HepG2 (cell line): ENCODE measurements at regions not wholly inside any gene's neighbourhood (a gene's known extent, or its start where the extent isn't known, plus 50 kb on each side); places are given as distances from the start of the nearest gene placed in this dataset.

Source experiments
- ATAC-seq: fragments of 200-7000 bp; cut with Tn5 transposase; 3 replicates; pipeline ENCODE4 v1.9.1; 2020; ENCODE audit warnings: mild to moderate bottlenecking, moderate library complexity
- BruUV-seq: library from RNA; stranded (reverse); fragments of 400-500 nt; replicated peaks from 2 replicates; lab custom pipeline; 2021; lab: Mats Ljungman, UMichigan
- CTCF ChIA-PET: fragments of 300-600 bp; formaldehyde crosslinking; extraction: SDS; loops from one replicate; lab custom pipeline; 2021; ENCODE audit warnings: low total read pairs, inconsistent platforms, low intra/inter-chr PET ratio; lab: Yijun Ruan, JAX
- POLR2A ChIA-PET: fragments of 350-600 bp; sonication (Branson Sonifier 250); formaldehyde crosslinking; loops from one replicate; lab custom pipeline; 2020; ENCODE audit warnings: antibody characterized with exemption, inconsistent platforms; lab: Yijun Ruan, JAX
- DNase-seq: peaks from one replicate; pipeline ENCODE4 v3.0.0-alpha.2; 2015; ENCODE audit warnings: low spot score
- FAIRE-seq: peaks from 3 replicates; lab custom pipeline; 2011; peaks lifted over from hg19 to GRCh38; lab: Jason Lieb, UNC
- H2AFZ ChIP-seq: one replicate; pipeline ENCODE4 v1.6.1; 2011; ENCODE audit warnings: low read length, inconsistent platforms
- H3K27ac ChIP-seq: fragments of 300-600 bp; 3 replicates; pipeline ENCODE4 v1.8.0; 2011; ENCODE audit warnings: mixed run types, mild to moderate bottlenecking, mixed read lengths, low read length, inconsistent platforms; ENCODE audit not compliant: insufficient read depth; ENCODE audit errors: extremely low read length
- H3K27me3 ChIP-seq, 2 experiments: fragments of 200-600 bp in 1 of 2; 2 replicates in 1 of 2; 3 replicates in 1 of 2; pipeline versions ENCODE4 v1.6.0 to v1.8.0; 2011; ENCODE audit warnings: low read length in 2 of 2, mild to moderate bottlenecking in 2 of 2, moderate library complexity in 2 of 2, inconsistent platforms in 1 of 2; ENCODE audit not compliant: insufficient read depth in 2 of 2, control insufficient read depth in 1 of 2
- H3K36me3 ChIP-seq, 2 experiments: fragments of 200-600 bp in 1 of 2; replicated peaks in 1 of 2; 2 replicates in 1 of 2; 3 replicates in 1 of 2; pipeline versions ENCODE4 v1.5.1 to v1.8.0; 2011; ENCODE audit warnings: low read length in 2 of 2, inconsistent platforms in 1 of 2; ENCODE audit not compliant: insufficient read depth in 2 of 2, control insufficient read depth in 1 of 2
- H3K4me1 ChIP-seq: 2 replicates; pipeline ENCODE4 v1.5.1; 2012; ENCODE audit warnings: low read length, inconsistent platforms; ENCODE audit not compliant: insufficient read depth
- H3K4me2 ChIP-seq: 2 replicates; pipeline ENCODE4 v1.6.0; 2011; ENCODE audit warnings: low read depth, low read length, inconsistent platforms
- H3K4me3 ChIP-seq, 3 experiments: fragments of 200-600 bp in 1 of 3; sonication (generic), shearing (Covaris generic) in 1 of 3; replicated peaks in 1 of 3; 2 replicates each; pipeline ENCODE4 v1.5.1; 2011 to 2016; ENCODE audit warnings: low read length in 3 of 3, inconsistent platforms in 2 of 3, low read depth in 2 of 3, mild to moderate bottlenecking in 2 of 3, control low read depth in 1 of 3, mixed read lengths in 1 of 3; ENCODE audit not compliant: insufficient read depth in 1 of 3
- H3K79me2 ChIP-seq: one replicate; pipeline ENCODE4 v1.6.1; 2011; ENCODE audit warnings: low read length, inconsistent platforms; ENCODE audit not compliant: insufficient read depth
- H3K9ac ChIP-seq: 2 replicates; pipeline ENCODE4 v1.6.0; 2011; ENCODE audit warnings: mild to moderate bottlenecking, low read depth, low read length, inconsistent platforms; ENCODE audit not compliant: insufficient read depth
- H3K9me3 ChIP-seq: 2 replicates; pipeline ENCODE4 v1.5.1; 2012; ENCODE audit warnings: mild to moderate bottlenecking, low read length
- H4K20me1 ChIP-seq: 2 replicates; pipeline ENCODE4 v1.6.0; 2011; ENCODE audit warnings: inconsistent platforms, mild to moderate bottlenecking, low read length, moderate library complexity; ENCODE audit not compliant: insufficient read depth
- BCL6 ChIP-seq: IDR thresholded peaks from 2 replicates; pipeline ENCODE4 v1.6.1; 2016; ENCODE audit warnings: missing genetic modification reagents, missing compliant biosample characterization
- CEBPG ChIP-seq: IDR thresholded peaks from 2 replicates; pipeline ENCODE4 v1.6.1; 2016
- FLYWCH1 ChIP-seq: sonication (generic); formaldehyde crosslinking; IDR thresholded peaks from 2 replicates; pipeline ENCODE4 v1.8.1; 2023; ENCODE audit warnings: mild to moderate bottlenecking, missing genetic modification reagents
- HOXA7 ChIP-seq: sonication (generic); formaldehyde crosslinking; IDR thresholded peaks from 2 replicates; pipeline ENCODE4 v1.8.1; 2022; ENCODE audit warnings: mild to moderate bottlenecking, missing genetic modification reagents, moderate library complexity
- MTF2 ChIP-seq: sonication (generic); formaldehyde crosslinking; IDR thresholded peaks from 2 replicates; pipeline ENCODE4 v1.5.0; 2020; ENCODE audit warnings: missing genetic modification reagents, borderline replicate concordance
- NFATC3 ChIP-seq: sonication (generic); formaldehyde crosslinking; IDR thresholded peaks from 2 replicates; pipeline ENCODE4 v1.5.1; 2020; ENCODE audit warnings: mild to moderate bottlenecking, missing genetic modification reagents
- NFIC ChIP-seq: IDR thresholded peaks from 2 replicates; pipeline ENCODE4 v1.6.1; 2012; ENCODE audit warnings: mild to moderate bottlenecking, low read length, inconsistent platforms
- TCF7L2 ChIP-seq: IDR thresholded peaks from 2 replicates; pipeline ENCODE4 v1.6.1; 2011; ENCODE audit warnings: mild to moderate bottlenecking, low read depth, low read length, moderate library complexity
- TSC22D2 ChIP-seq: sonication (generic); formaldehyde crosslinking; IDR thresholded peaks from 2 replicates; pipeline ENCODE4 v1.5.1; 2020; ENCODE audit warnings: missing genetic modification reagents, mild to moderate bottlenecking, borderline replicate concordance
- ZSCAN29 ChIP-seq: sonication (generic); formaldehyde crosslinking; conservative IDR thresholded peaks from 2 replicates; pipeline ENCODE4 v1.4.0; 2020; ENCODE audit warnings: mild to moderate bottlenecking, missing genetic modification reagents
- WGBS: methylation state at CpG from one replicate; pipeline ENCODE4 v1.1.6; 2017; ENCODE audit warnings: low lambda C conversion rate; 5-methylcytosine and 5-hydroxymethylcytosine counted together
- in situ Hi-C: cut with HindIII; loops from 2 replicates; pipeline ENCODE4 v1.10.0; 2017; ENCODE audit warnings: low pct_unique_long_range_greater_than_20kb; ENCODE audit not compliant: extremely low pct_ligation_motif_present
- intact Hi-C: fragments of 100-400 bp; cut with micrococcal nuclease; formaldehyde crosslinking; loops from one replicate; pipeline ENCODE4 v1.10.0; 2022; ENCODE audit not compliant: unreplicated experiment
- TF ChIP-seq, protein P1 (sequence below): sonication (generic); formaldehyde crosslinking; IDR thresholded peaks from 2 replicates; pipeline ENCODE4 v1.4.0; 2020; ENCODE audit warnings: missing genetic modification reagents
- TF ChIP-seq, protein P2 (sequence below): sonication (generic); formaldehyde crosslinking; IDR thresholded peaks from 2 replicates; pipeline ENCODE4 v1.8.1; 2022; ENCODE audit warnings: low read depth, mild to moderate bottlenecking, missing genetic modification reagents
- TF ChIP-seq, protein P3 (sequence below), 2 experiments: sonication (generic) in 1 of 2; formaldehyde crosslinking in 1 of 2; IDR thresholded peaks; 2 replicates each; pipeline versions ENCODE4 v1.6.1 to v1.9.0; 2014 to 2022; ENCODE audit warnings: antibody characterized with exemption in 1 of 2, borderline replicate concordance in 1 of 2, inconsistent platforms in 1 of 2, low read depth in 1 of 2, missing genetic modification reagents in 1 of 2
- TF ChIP-seq, protein P4 (sequence below): sonication (generic); formaldehyde crosslinking; IDR thresholded peaks from 2 replicates; pipeline ENCODE4 v1.9.0; 2021; ENCODE audit warnings: missing genetic modification reagents, borderline replicate concordance

DNA sequence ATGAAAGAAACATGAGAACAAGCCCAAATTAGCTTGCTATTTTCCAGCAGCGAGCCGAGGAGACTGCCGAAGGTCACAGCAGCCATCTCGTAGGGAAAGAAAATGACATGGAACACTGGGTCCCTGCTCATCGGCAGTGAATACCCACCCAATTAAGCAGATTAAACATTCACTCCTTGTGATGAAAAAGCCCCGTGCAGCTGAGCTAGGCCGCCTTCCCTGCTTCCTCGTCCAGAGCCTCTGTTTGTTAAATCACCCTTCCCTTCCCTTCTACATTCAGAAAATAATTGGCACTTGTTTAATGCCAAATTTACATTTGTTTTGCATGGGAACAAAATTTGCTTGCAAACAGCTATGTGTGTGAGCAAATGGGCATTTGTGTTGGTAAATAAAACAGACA lies 342.5 kb downstream of the RMST start:
- no peak for FAIRE-seq
- H3K9ac ChIP-seq = no peak overlapping the region
- no TSS peak for BruUV-seq
- TF ChIP-seq ZSCAN29 (CRISPR knock-in tag) (no peak), HOXA7 (CRISPR knock-in tag) (no peak), MTF2 (CRISPR knock-in tag) (no peak), FLYWCH1 (no peak), TSC22D2 (CRISPR knock-in tag) (no peak), NFATC3 (CRISPR knock-in tag) (no peak), TCF7L2 (no peak), NFIC (no peak), CEBPG (CRISPR knock-in tag) (no peak), BCL6 (CRISPR knock-in tag) (no peak)
- TF ChIP-seq, protein P1, sequence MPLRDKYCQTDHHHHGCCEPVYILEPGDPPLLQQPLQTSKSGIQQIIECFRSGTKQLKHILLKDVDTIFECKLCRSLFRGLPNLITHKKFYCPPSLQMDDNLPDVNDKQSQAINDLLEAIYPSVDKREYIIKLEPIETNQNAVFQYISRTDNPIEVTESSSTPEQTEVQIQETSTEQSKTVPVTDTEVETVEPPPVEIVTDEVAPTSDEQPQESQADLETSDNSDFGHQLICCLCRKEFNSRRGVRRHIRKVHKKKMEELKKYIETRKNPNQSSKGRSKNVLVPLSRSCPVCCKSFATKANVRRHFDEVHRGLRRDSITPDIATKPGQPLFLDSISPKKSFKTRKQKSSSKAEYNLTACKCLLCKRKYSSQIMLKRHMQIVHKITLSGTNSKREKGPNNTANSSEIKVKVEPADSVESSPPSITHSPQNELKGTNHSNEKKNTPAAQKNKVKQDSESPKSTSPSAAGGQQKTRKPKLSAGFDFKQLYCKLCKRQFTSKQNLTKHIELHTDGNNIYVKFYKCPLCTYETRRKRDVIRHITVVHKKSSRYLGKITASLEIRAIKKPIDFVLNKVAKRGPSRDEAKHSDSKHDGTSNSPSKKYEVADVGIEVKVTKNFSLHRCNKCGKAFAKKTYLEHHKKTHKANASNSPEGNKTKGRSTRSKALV = no peak
- TF ChIP-seq, protein P2, sequence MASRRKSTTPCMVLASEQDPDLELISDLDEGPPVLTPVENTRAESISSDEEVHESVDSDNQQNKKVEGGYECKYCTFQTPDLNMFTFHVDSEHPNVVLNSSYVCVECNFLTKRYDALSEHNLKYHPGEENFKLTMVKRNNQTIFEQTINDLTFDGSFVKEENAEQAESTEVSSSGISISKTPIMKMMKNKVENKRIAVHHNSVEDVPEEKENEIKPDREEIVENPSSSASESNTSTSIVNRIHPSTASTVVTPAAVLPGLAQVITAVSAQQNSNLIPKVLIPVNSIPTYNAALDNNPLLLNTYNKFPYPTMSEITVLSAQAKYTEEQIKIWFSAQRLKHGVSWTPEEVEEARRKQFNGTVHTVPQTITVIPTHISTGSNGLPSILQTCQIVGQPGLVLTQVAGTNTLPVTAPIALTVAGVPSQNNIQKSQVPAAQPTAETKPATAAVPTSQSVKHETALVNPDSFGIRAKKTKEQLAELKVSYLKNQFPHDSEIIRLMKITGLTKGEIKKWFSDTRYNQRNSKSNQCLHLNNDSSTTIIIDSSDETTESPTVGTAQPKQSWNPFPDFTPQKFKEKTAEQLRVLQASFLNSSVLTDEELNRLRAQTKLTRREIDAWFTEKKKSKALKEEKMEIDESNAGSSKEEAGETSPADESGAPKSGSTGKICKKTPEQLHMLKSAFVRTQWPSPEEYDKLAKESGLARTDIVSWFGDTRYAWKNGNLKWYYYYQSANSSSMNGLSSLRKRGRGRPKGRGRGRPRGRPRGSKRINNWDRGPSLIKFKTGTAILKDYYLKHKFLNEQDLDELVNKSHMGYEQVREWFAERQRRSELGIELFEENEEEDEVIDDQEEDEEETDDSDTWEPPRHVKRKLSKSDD = no peak
- TF ChIP-seq, protein P3, sequence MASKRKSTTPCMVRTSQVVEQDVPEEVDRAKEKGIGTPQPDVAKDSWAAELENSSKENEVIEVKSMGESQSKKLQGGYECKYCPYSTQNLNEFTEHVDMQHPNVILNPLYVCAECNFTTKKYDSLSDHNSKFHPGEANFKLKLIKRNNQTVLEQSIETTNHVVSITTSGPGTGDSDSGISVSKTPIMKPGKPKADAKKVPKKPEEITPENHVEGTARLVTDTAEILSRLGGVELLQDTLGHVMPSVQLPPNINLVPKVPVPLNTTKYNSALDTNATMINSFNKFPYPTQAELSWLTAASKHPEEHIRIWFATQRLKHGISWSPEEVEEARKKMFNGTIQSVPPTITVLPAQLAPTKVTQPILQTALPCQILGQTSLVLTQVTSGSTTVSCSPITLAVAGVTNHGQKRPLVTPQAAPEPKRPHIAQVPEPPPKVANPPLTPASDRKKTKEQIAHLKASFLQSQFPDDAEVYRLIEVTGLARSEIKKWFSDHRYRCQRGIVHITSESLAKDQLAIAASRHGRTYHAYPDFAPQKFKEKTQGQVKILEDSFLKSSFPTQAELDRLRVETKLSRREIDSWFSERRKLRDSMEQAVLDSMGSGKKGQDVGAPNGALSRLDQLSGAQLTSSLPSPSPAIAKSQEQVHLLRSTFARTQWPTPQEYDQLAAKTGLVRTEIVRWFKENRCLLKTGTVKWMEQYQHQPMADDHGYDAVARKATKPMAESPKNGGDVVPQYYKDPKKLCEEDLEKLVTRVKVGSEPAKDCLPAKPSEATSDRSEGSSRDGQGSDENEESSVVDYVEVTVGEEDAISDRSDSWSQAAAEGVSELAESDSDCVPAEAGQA (IDR thresholded peaks at IDR 0.05; ENCODE audit: low read depth) = no peak
- TF ChIP-seq, protein P3 (CRISPR knock-in tag; IDR thresholded peaks at IDR 0.05; ENCODE audit: borderline replicate concordance) = no peak
- TF ChIP-seq, protein P4, sequence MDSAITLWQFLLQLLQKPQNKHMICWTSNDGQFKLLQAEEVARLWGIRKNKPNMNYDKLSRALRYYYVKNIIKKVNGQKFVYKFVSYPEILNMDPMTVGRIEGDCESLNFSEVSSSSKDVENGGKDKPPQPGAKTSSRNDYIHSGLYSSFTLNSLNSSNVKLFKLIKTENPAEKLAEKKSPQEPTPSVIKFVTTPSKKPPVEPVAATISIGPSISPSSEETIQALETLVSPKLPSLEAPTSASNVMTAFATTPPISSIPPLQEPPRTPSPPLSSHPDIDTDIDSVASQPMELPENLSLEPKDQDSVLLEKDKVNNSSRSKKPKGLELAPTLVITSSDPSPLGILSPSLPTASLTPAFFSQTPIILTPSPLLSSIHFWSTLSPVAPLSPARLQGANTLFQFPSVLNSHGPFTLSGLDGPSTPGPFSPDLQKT (CRISPR knock-in tag) = no peak

More for the DNA sequence above, 342.5 kb downstream of the RMST start:
- ChIA-PET CTCF (no interaction called here), POLR2A (no interaction called here)
- ATAC-seq (no peak), DNase-seq (no peak)
- no peaks in the 10 kb centered on the region for H3K4me1 ChIP-seq
- intact Hi-C loops (no loop called here), in situ Hi-C loops (no loop called here)
- H2AFZ ChIP-seq = no peak overlapping the region
- H3K9me3 ChIP-seq = no peaks in the 10 kb centered on the region
- no peaks in the 10 kb centered on the region for H4K20me1 ChIP-seq
- H3K27me3 ChIP-seq = no peaks in the 10 kb centered on the region
- 18% methylated on average over 8 of the region's 8 CpGs for WGBS
- H3K79me2 ChIP-seq = no peaks in the 10 kb centered on the region
- H3K36me3 ChIP-seq = no peaks in the 10 kb centered on the region
- H3K27ac ChIP-seq = no peak overlapping the region
- H3K4me3 ChIP-seq = no peak overlapping the region
- H3K4me2 ChIP-seq = no peak overlapping the region
